ENCODE measurements at regions not wholly inside any gene's neighbourhood (a gene's known extent, or its start where the extent isn't known, plus 50 kb on each side); places are given as distances from the start of the nearest gene placed in this dataset.

GRCh38 chr2:56476509-56477071 lies 292.8 kb downstream of the CCDC85A start:
- TF ChIP-seq, protein P1, sequence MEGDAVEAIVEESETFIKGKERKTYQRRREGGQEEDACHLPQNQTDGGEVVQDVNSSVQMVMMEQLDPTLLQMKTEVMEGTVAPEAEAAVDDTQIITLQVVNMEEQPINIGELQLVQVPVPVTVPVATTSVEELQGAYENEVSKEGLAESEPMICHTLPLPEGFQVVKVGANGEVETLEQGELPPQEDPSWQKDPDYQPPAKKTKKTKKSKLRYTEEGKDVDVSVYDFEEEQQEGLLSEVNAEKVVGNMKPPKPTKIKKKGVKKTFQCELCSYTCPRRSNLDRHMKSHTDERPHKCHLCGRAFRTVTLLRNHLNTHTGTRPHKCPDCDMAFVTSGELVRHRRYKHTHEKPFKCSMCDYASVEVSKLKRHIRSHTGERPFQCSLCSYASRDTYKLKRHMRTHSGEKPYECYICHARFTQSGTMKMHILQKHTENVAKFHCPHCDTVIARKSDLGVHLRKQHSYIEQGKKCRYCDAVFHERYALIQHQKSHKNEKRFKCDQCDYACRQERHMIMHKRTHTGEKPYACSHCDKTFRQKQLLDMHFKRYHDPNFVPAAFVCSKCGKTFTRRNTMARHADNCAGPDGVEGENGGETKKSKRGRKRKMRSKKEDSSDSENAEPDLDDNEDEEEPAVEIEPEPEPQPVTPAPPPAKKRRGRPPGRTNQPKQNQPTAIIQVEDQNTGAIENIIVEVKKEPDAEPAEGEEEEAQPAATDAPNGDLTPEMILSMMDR (IDR thresholded peaks at IDR 0.05): no peak
- TF ChIP-seq POLR2AphosphoS5 (IDR thresholded peaks at IDR 0.05) (no peak), POLR2A (IDR thresholded peaks at IDR 0.05) (no peak)
